GM21423 (cell line): ENCODE measurements at regions not wholly inside any gene's neighbourhood (a gene's known extent, or its start where the extent isn't known, plus 50 kb on each side); places are given as distances from the start of the nearest gene placed in this dataset.

ENCODE experiments used
- ATAC-seq: cut with Tn5 transposase; IDR thresholded peaks from one replicate; pipeline ENCODE4 v1.9.1; 2021; ENCODE audit warnings: mild to moderate bottlenecking, moderate library complexity; ENCODE audit not compliant: unreplicated experiment

DNA sequence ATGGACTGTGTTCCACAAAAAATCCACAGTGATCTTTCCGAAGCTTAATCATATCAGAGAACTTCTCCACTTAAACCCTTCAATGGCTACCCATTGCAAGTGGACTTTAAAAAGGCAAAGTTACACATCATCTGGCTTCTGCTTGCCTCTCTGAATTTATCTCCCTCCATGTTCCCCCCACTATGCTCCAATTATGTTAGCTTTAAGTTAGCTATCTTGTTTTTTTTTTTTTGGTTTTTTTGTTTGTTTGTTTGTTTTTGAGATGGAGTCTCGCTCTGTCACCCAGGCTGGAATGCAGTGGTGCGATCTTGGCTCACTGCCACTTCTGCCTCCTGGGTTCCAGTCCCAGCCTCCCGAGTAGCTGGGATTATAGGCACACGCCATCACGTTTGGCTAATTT, 166.4 kb upstream of the ADGRL2 start:
- ATAC-seq: no peak

DNA sequence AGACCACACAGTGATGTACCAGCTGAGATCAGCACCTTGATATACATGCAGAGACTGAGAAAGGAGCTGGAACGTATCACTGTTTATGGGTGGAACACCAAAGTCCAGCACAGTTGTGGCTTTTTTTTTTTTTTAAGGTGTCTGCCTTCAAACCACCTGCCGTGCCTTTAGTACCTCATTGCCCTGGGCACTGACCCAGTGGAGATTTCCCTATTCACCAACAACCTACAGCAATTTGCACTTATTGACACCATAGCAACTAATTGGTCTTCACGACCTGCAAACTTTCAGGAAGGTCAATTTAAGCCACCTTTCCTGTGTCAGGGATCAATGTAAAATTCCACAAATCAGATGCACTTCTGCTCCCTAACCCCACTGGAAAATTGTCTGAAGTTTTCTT, 181.6 kb upstream of the ADGRL2 start:
- ATAC-seq: no peak

DNA sequence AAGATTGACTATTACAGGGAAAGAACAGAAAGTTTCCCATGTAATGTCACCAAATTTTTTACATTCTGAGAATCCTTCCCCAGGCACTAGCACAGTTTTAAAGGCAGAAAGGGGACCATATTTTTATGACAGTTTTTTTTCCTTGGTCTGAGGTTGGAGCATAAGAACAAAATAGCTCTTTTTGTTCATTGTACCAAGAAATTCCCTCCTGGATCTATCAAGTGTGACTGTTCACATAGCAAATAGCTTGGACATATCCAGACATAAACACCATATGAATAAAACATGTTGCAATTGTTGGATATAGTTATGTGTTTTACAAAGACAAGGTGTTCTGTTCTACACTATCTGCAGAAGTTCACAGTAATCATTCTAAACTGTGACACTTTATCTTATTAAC, 182.4 kb upstream of the ADGRL2 start:
- no peak for ATAC-seq

DNA sequence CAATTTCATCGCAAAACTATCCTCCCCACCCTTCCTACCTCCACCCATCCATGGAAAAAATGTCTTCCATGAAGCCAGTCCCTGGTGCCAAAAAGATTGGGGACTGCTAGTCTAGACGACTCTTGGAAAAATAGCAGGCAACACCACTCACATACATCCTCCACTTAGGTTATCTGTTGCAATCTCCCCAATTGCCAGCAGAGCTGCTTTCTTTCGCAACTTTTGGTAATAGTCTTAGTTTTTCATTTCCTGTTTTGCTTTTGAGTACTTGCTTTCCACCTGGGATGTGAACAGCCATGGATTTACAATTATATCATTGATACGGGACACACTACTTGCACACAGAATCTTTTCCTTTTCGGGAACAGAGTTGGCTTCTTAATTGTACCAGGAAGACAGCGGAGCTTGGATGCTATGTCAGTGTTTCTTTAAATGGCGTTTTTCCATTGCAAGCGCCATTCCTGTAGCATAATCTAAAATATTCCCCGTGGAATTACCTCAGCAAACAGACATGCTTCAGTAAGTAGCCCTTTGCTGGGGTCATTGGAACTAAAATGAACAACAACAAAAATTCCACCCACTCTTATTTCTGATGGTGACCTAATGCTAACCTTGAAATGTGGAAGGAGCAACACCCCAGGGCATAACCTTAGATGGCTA, 183.3 kb upstream of the ADGRL2 start:
- ATAC-seq: no peak

DNA sequence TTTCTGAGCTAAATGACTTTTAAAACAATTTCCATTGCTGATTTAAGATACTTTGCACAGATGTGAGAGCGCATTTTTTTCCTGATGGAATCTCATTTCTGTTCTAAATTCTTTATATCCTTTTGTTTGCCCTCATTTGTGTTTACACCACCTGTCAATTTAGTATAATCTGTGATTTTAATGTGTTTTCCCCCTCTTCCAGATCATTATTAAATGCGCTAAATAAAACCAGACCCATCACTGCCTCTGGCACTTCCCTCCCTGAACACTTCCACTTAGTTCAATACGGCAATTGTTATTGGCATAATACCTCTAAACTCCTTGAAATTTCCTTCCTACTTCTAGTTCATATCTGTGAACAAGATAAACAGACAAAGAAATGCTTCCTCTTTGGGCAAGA, 186.9 kb upstream of the ADGRL2 start:
- no peak for ATAC-seq

DNA sequence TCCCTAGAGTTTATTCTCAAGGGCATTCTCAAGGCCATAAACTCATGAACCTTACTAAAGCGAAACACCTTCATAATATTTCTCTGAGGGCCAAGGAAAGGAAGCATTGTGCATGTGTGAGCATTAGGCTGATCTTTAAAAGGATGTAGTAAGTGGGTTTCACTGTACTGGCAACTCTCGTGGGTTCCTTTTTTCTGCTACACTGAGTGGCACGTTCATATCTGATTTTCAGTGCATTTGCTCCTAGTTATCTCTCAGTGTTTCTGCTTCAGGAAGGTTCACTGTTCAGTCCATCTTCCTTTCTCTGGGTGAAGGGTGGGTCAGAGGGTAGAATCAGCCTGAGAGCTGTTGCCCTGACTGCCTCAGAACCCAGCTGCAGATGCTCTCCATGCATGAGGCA, 192.8 kb upstream of the ADGRL2 start:
- ATAC-seq: no peak

DNA sequence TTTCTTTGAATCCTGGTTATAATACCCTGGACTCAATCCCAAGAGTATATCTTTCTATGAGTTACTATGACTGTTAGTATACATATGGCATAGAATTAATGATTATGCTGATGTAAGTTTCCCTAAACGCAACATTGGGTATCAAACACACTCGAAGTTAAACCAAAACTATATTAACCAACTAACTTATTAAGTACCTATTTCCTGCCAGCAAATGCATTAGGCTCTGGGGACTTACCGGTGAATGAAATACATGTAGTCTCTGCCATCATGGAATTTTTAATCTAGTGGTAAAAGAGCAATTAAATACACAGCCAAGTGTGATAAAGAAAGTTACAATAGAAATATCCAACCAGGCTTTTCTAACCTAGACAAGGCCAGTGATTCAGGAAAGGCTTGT, 193.6 kb upstream of the ADGRL2 start:
- no peak for ATAC-seq

DNA sequence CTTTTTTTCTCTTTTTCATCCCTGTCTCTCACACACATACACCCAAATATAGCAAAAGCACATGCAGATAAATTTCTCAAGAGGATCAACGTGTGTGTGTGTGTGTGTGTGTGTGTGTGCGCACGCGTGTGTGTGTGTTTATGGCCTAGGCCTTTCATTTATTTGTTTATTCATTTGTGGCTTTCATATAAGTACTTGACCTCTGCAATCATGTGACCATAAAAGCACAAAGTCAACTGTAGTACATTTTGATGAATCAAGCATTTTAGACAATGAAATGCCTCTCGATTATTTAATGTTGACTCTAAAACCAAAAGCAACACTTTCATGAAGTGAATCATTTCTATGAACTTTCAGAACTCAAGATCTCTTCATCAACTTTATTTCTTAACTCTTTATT, 194.1 kb upstream of the ADGRL2 start:
- no peak for ATAC-seq

DNA sequence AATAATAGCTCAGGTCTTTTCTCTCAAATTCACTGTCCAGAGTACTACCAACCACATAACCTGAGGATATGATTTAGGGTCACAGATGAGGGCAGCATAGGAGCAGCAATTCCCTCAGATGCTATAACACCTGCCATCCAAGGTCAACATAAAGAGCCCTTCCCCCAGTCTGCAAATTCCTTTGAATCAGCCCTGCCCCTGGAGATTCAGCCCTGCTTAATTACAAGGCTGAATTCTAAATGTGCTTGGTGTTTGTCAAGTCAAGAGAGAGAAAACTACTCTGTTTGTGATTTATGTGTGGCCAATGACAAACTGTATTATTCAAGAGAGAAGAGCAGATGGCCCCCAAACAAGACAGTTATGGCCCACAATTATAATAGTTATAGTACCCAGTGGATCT, 195.7 kb upstream of the ADGRL2 start:
- no peak for ATAC-seq

DNA sequence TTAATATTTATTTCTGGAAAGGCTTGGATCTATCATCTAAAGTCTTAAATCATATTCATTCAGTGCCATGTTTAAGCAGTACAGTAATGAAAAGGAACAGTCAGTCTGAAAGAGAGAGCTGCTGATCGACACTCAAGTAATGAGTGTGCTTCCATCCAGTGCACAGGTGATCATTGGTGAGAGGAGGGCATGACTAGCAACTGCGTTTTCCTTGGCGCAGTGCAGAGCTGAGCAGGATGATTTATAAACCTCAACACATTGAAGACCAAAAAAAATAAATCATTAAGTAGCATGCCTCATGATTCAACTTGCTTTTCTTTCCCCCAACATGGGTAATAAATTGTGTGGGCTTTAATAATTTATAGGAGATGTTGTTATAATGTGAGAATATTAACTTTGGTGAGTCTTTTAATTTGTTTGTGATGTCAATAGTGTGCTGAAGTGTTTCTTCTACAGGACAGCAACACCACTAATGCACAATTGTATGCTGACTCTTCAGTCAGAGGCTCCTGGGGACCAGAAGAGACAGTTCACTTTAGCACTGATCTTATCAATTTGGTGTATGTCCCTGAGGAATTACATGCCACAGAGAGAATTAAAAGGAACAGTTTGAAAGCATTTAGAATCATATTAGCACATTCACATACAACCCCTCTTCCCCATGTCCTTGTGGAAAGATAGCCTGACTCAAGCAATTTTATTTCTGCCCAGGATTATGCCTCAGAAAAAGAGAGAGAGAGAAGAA, 199.7 kb upstream of the ADGRL2 start:
- ATAC-seq: no peak

DNA sequence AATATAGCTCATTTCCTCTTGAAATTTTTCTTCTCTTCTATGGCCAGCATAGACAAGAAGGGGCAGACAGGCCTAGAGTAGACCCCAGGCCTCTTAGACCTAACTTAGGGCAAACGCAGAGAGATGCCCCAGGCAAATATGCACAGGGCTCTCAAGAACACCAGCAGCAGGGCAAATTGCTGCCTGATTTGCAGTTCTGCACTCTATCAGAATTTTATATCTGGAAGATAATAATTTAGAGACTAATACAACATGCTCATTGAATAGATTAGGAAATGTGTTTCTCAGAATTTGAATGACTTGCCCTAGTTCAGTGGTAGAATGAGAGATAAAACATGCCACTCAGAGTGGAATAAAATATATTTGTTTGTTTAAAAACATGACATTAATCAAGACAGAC, 200.4 kb upstream of the ADGRL2 start:
- ATAC-seq: no peak

DNA sequence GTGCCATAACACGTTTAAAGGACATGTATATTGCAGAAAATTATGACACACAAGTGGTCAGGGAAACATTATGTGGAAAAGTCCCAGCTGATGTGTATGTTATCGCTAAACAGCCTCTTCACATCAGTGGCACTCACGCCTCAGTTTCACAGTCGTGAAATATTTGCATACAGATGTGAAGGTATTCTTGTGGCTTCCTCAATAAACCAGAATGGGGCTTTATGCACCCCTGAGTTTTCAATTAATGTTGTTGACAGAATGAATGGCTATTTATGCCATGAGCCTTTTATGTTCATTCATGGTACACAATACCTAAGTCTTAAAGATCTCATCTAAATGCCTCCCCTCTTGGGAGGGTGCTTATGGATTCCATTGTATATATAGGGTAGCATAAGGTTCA, 202.1 kb upstream of the ADGRL2 start:
- ATAC-seq: peak; percentile 51

DNA sequence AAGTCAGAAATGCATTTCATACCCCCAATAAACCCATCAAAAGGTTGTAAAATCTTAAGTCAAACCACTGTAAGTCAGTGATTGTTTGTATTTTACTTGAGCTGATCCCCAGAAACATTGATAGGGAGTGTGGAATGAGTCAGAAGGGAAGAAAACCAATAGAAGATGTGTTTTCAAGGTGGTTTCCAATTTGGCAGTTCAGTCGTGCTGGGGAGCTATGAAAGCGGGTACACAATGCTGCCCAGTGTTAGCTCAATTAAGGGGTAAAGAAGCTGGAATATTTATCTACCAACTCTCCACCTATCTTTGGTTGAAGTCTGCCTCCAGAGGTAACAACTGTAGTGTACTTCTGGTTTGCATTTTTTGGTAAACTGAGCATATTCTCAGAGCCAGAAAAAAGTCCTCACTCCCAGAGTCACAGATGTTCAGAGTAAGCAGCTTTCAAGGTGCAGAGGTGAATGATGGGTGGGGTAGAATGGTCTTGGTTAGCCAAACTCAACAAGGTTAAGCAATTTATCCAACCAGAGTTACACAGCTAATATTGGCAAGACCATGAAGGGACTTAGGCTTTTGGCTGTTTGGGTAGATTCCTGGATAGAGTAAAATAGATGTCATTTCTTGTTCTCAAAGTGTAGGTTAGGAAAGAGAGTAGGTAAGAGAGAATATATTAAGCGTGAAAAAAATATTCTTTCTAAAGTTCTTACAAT, 202.9 kb upstream of the ADGRL2 start:
- no peak for ATAC-seq

DNA sequence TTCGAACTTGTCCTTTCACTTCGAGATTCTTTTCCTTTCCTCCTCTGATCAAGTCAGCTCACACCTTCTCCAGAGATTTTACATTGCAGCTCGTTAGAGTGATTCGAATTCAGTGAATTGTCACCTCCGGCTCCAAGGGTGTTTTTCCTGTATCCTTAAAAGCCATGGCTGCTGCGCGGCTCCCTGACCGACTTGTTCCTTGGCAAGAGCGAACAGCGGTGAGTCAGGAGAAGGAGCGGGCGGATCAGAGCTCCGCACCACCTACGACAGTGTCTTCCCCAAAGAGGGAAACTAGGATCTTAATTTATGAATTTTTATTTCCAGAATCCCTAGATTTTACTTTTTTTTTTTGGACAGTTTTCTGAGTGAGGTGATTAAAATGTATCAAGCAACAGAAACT, 204.4 kb upstream of the ADGRL2 start:
- no peak for ATAC-seq

DNA sequence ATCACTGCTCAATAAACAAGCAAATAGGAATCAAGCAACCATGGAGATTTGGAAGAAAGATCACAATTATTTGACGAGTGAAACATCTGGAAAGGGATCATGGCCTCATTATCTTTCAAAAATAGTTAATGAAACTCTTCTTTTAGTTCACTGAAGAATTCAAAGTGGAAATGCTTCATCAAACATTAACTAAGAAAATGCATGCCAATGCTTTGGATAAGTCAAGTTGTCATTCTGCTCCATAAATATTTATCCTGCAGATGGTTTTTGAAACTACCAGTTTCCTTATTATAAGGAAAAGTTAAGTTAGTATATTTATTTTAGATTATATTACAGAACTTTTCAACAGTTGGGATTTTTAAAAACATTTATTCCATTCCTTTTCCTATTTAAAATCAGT, 206.5 kb upstream of the ADGRL2 start:
- ATAC-seq: no peak

DNA sequence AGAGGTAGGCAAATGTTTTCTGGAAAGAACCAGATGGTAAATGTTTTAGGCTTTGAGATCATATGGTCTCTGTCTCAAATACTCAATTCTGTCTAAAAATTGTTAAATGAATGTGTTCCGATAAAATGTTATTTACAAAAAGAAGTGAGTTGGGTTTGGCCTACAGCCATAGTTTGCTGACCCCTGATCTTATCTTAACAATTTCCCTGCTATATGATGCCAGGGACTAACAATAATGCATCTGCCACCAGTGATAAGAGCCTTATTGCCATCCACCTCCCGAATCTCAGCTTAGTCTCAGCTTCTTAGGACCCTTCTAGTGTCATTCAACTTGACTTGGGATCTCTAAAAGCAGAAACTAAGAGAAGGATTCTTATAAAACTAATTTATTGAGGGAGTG, 208.5 kb upstream of the ADGRL2 start:
- ATAC-seq: no peak

DNA sequence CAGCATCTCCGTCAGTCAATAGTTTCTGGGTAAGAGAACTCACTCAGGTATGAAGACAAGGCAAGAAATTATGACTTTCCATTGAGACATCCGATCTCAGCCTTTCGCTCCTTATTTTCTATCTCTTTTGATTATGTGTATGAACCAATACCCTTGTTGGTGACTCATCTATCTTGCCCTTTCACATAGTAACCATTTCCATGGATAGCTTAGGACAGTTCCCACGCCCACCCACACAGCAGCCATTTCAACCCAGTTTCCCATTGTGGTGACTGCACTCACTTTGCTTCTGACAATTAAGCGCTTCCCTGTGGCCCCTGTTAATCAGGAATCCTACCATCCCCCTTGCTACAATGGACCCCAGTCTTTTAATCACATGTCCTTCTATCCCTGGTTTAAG, 210.6 kb upstream of the ADGRL2 start:
- ATAC-seq: no peak

DNA sequence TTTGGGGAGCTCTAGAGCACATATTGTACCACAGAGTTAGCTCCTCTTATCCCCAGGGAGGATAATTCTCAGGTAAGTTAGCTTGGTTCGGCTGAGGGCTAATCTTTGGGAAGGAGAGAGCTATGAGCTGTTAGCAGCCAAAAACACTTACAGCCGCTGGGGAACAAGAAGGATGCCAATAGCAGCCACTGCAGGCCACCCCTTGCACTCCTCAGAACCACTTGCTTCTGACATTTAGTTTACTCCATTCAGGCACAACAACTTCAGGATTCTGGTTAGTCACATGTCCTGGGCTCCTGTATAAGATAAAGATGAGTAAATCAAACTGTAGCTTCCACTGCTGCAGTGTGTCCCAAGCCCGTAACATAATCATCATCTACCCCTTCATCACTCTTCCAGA, 212.6 kb upstream of the ADGRL2 start:
- no peak for ATAC-seq

DNA sequence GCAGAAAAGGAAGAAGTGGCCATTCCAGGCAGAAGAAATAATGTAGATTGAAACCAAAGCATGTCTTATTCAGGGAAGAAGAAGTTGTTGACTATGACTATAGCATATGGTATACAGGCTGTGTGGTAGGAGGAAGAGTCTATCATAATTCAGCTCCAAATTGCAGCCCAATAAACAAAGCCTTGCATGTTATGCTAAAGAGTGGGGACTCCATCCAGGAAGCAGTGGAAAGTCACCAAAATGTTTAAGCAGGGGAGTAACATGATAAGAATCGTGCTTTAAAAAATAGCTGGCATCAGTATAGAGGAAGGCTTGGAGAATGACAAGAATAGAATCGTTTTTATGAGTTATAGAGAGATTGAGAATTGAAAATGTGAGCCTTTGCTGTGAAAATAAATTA, 213.3 kb upstream of the ADGRL2 start:
- no peak for ATAC-seq

DNA sequence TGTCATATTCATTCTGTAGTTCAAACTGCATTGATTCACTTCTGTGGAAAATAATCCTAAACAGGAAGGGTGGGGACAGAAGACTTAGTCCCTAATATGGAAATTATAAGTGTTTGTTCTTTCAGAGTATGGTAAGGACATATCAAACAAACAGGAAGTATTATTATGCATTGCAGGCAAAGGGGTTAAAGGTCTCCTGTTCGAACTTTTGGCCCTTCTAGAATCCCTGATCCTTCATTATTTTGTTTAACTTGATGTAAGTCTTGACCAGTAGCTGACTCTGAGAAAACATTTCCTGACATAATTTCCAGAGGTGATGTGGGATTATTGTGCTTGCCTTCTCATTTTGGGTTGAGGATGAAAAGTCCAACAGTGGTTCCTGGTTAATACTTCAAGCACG, 215.4 kb upstream of the ADGRL2 start:
- ATAC-seq: no peak

DNA sequence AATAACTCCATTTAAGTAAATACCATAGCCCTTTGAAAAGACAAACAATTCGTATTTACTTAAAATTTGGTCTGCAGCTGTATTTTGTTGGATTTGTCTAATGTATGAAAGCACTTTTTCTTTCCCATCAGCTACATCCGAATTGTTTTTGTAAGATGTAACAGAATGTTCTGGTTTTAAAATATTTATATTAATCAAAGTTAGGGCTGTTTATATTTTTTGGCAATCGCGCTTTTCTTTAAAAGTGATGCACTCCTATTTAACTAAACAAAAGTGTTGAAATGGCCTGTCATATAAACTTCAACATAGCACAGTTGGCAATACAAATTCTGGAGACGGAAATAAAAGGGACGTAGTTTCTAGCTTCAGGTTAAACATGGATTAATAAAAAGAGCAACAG, 216.3 kb upstream of the ADGRL2 start:
- no peak for ATAC-seq

DNA sequence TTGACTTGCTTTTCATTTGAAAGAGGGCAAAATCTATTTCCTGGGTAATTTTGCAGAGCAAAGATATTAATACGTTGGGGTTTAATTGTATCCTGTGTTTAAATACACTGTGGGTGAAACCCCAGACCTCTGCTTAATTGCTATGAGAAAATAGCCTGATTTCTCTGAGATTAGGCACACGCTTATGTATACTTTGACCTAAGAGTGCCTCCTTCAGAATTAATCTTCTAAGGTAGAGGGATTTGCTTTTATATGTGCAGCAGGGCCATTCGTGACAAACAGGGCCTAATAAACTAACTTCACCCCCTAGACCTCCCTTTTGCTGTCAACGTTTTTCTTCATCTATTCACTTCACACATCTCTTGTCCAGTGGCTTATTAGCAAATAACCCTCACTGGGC, 216.9 kb upstream of the ADGRL2 start:
- ATAC-seq: no peak
